ENCODE measurements at regions not wholly inside any gene's neighbourhood (a gene's known extent, or its start where the extent isn't known, plus 50 kb on each side); places are given as distances from the start of the nearest gene placed in this dataset.

DNA sequence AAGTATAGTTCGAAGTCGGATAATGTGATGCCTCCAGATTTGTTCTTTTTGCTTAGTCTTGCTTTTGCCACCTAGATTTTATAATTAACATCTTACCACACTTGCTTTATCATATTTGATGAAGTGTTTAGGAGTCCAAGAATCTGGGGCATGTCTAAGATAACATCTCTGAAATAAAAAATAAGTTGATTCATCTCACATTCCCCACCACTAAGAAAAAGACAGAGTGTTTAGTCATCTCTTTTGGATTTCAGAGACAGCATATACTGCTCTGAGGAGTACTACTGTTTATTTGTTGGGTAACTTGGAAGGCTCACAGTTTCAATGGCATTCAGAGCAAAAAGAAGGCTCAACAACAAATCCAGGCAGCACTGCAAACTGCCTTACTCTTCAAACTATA lies 324.2 kb upstream of the ATP11B start:
- TF ChIP-seq, protein P1, sequence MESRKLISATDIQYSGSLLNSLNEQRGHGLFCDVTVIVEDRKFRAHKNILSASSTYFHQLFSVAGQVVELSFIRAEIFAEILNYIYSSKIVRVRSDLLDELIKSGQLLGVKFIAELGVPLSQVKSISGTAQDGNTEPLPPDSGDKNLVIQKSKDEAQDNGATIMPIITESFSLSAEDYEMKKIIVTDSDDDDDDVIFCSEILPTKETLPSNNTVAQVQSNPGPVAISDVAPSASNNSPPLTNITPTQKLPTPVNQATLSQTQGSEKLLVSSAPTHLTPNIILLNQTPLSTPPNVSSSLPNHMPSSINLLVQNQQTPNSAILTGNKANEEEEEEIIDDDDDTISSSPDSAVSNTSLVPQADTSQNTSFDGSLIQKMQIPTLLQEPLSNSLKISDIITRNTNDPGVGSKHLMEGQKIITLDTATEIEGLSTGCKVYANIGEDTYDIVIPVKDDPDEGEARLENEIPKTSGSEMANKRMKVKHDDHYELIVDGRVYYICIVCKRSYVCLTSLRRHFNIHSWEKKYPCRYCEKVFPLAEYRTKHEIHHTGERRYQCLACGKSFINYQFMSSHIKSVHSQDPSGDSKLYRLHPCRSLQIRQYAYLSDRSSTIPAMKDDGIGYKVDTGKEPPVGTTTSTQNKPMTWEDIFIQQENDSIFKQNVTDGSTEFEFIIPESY (IDR thresholded peaks at IDR 0.05; ENCODE audit: borderline replicate concordance, low read depth), result no peak
- no peak for TF ChIP-seq SMC3 (IDR thresholded peaks at IDR 0.05; ENCODE audit: low read depth, low read length)
- TF ChIP-seq, protein P2, sequence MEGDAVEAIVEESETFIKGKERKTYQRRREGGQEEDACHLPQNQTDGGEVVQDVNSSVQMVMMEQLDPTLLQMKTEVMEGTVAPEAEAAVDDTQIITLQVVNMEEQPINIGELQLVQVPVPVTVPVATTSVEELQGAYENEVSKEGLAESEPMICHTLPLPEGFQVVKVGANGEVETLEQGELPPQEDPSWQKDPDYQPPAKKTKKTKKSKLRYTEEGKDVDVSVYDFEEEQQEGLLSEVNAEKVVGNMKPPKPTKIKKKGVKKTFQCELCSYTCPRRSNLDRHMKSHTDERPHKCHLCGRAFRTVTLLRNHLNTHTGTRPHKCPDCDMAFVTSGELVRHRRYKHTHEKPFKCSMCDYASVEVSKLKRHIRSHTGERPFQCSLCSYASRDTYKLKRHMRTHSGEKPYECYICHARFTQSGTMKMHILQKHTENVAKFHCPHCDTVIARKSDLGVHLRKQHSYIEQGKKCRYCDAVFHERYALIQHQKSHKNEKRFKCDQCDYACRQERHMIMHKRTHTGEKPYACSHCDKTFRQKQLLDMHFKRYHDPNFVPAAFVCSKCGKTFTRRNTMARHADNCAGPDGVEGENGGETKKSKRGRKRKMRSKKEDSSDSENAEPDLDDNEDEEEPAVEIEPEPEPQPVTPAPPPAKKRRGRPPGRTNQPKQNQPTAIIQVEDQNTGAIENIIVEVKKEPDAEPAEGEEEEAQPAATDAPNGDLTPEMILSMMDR (IDR thresholded peaks at IDR 0.05), result no peak
- TF ChIP-seq EZH2phosphoT487 (IDR thresholded peaks at IDR 0.05; ENCODE audit: borderline replicate concordance, low read depth), result no peak

Data from SK-N-SH (cell line).